ENCODE measurements at regions not wholly inside any gene's neighbourhood (a gene's known extent, or its start where the extent isn't known, plus 50 kb on each side); places are given as distances from the start of the nearest gene placed in this dataset.
"Not testable (repeated sequence)": the region's sequence is repeated elsewhere in the genome, so short reads cannot be mapped to it uniquely, and the experiment has no call there.

GRCh38 chr17:30693772-30694171, 130.7 kb downstream of the CRLF3 start:
- TF ChIP-seq JUND (IDR thresholded peaks at IDR 0.05; ENCODE audit: low read depth, low read length); MXI1 (IDR thresholded peaks at IDR 0.05; ENCODE audit: low read depth, low read length); BCL11A (IDR thresholded peaks at IDR 0.05; ENCODE audit: low read depth, low read length); EP300 (IDR thresholded peaks at IDR 0.05; ENCODE audit: borderline replicate concordance in 1 of 2, control insufficient read depth in 1 of 2, low read depth in 2 of 2, low read length in 2 of 2); POLR2A (IDR thresholded peaks at IDR 0.05; ENCODE audit: low read depth, low read length); PAX5 (IDR thresholded peaks at IDR 0.05; ENCODE audit: borderline replicate concordance, low read depth, low read length): not testable (repeated sequence)
- TF ChIP-seq CTCF (IDR thresholded peaks at IDR 0.05 in 2 of 3, conservative IDR thresholded peaks at IDR 0.05 in 1 of 3; ENCODE audit: control insufficient read depth in 2 of 3, extremely low read depth in 1 of 3, insufficient read depth in 1 of 3, low read depth in 3 of 3, low read length in 3 of 3): peak; percentile 13 to 51 (median 29); a peak in 2 of 6 replicates

All from GM12878 (cell line).